OCI-LY7 (cell line): ENCODE measurements at regions not wholly inside any gene's neighbourhood (a gene's known extent, or its start where the extent isn't known, plus 50 kb on each side); places are given as distances from the start of the nearest gene placed in this dataset.

Source experiments
- BruUV-seq: library from RNA; stranded (reverse); fragments of 400-500 nt; replicated peaks from 2 replicates; lab custom pipeline; 2021; lab: Mats Ljungman, UMichigan
- CTCF ChIA-PET: fragments of 300-600 bp; sonication (Branson Sonifier 250); formaldehyde crosslinking; loops from one replicate; lab custom pipeline; 2022; ENCODE audit warnings: antibody characterized with exemption; ENCODE audit not compliant: unreplicated experiment; lab: Charles Lee
- POLR2A ChIA-PET: fragments of 300-600 bp; sonication (Branson Sonifier 250); formaldehyde crosslinking; loops from one replicate; lab custom pipeline; 2022; ENCODE audit warnings: antibody characterized with exemption; lab: Charles Lee
- DNase-seq: peaks from one replicate; pipeline ENCODE4 v3.0.0-alpha.2; 2015; ENCODE audit warnings: low spot score
- H2AFZ ChIP-seq: fragments of 200-600 bp; sonication (generic), shearing (Covaris generic); 2 replicates; pipeline ENCODE4 v1.6.1; 2014; ENCODE audit warnings: mild to moderate bottlenecking, antibody characterized with exemption, low read length, moderate library complexity
- H3K27ac ChIP-seq: fragments of 200-600 bp; sonication (generic); 2 replicates; pipeline ENCODE4 v1.5.1; 2014; ENCODE audit warnings: mixed run types, low read depth, mild to moderate bottlenecking, moderate library complexity, low read length, inconsistent platforms; ENCODE audit not compliant: poor library complexity, severe bottlenecking
- H3K36me3 ChIP-seq: fragments of 200-600 bp; sonication (generic); 2 replicates; pipeline ENCODE4 v1.6.1; 2014; ENCODE audit warnings: mild to moderate bottlenecking, antibody characterized with exemption, low read length, moderate library complexity, mixed read lengths; ENCODE audit not compliant: insufficient read depth
- H3K4me1 ChIP-seq: fragments of 200-600 bp; sonication (generic); 2 replicates; pipeline ENCODE4 v1.5.1; 2014; ENCODE audit warnings: mild to moderate bottlenecking, low read length; ENCODE audit not compliant: insufficient read depth, poor library complexity, severe bottlenecking
- H3K4me2 ChIP-seq: fragments of 200-600 bp; sonication (generic); 2 replicates; pipeline ENCODE4 v1.6.1; 2014; ENCODE audit warnings: mild to moderate bottlenecking, low read length
- H3K4me3 ChIP-seq: fragments of 200-600 bp; sonication (generic); 2 replicates; pipeline ENCODE4 v1.5.1; 2014; ENCODE audit warnings: mild to moderate bottlenecking, low read depth, low read length; ENCODE audit not compliant: poor library complexity, severe bottlenecking
- H3K79me2 ChIP-seq: fragments of 200-600 bp; sonication (generic); 2 replicates; pipeline ENCODE4 v1.6.1; 2016; ENCODE audit warnings: low read depth, mild to moderate bottlenecking, low read length, moderate library complexity, mixed read lengths; ENCODE audit not compliant: insufficient read depth
- H3K9me2 ChIP-seq: fragments of 200-600 bp; sonication (generic); 2 replicates; pipeline ENCODE4 v1.6.1; 2016; ENCODE audit warnings: mild to moderate bottlenecking, low read length, mixed read lengths; ENCODE audit not compliant: insufficient read depth
- H3K9me3 ChIP-seq: fragments of 200-600 bp; sonication (generic); 2 replicates; pipeline ENCODE4 v1.6.1; 2014; ENCODE audit warnings: mild to moderate bottlenecking, mixed run types, low read length, mixed read lengths
- H4K20me1 ChIP-seq: fragments of 200-600 bp; sonication (generic); 2 replicates; pipeline ENCODE4 v1.6.1; 2014; ENCODE audit warnings: mild to moderate bottlenecking, antibody characterized with exemption, low read length, moderate library complexity, mixed read lengths; ENCODE audit not compliant: insufficient read depth
- CTCF ChIP-seq: fragments of 200-600 bp; sonication (generic); conservative IDR thresholded peaks from 2 replicates; pipeline ENCODE4 v1.5.1; 2014; ENCODE audit warnings: mild to moderate bottlenecking, antibody characterized with exemption, low read length, moderate library complexity, mixed read lengths
- EZH2phosphoT487 ChIP-seq: fragments of 200-600 bp; sonication (generic); IDR thresholded peaks from 2 replicates; pipeline ENCODE4 v1.6.1; 2018; ENCODE audit warnings: low read depth, borderline replicate concordance, mild to moderate bottlenecking, mixed run types, antibody characterized with exemption, low read length, moderate library complexity, mixed read lengths
- intact Hi-C: fragments of 100-400 bp; cut with micrococcal nuclease; formaldehyde crosslinking; loops from one replicate; pipeline ENCODE4 v1.10.0; 2022; ENCODE audit not compliant: unreplicated experiment

GRCh38 chr1:22340873-22341272, 110.8 kb upstream of the ZBTB40 start:
- Histone ChIP-seq H4K20me1 (no peaks in the 10 kb centered on the region), H3K36me3 (no peaks in the 10 kb centered on the region), H3K27ac (no peak overlapping the region), H2AFZ (no peak overlapping the region), H3K9me3 (no peaks in the 10 kb centered on the region), H3K4me2 (no peak overlapping the region), H3K79me2 (no peaks in the 10 kb centered on the region), H3K4me1 (no peaks in the 10 kb centered on the region), H3K9me2 (no peaks in the 10 kb centered on the region), H3K4me3 (no peak overlapping the region)
- DNase-seq: no peak
- POLR2A ChIA-PET: no interaction called here
- no peak for TF ChIP-seq EZH2phosphoT487
- TF ChIP-seq CTCF: no peak
- CTCF ChIA-PET: no interaction called here
- BruUV-seq: no TSS peak
- intact Hi-C loops: no loop called here

- no peaks in the 10 kb centered on the region for H3K9me2 ChIP-seq
- H3K4me2 ChIP-seq: no peak overlapping the region
- H4K20me1 ChIP-seq: no peaks in the 10 kb centered on the region
- H3K4me3 ChIP-seq: no peak overlapping the region
- no peaks in the 10 kb centered on the region for H3K9me3 ChIP-seq
- intact Hi-C loops: no loop called here
- no peaks in the 10 kb centered on the region for H3K4me1 ChIP-seq
- DNase-seq: no peak
- H3K27ac ChIP-seq: no peak overlapping the region
- H2AFZ ChIP-seq: no peak overlapping the region
- POLR2A ChIA-PET: no interaction called here
- BruUV-seq: no TSS peak
- no peaks in the 10 kb centered on the region for H3K36me3 ChIP-seq
- CTCF ChIA-PET: no interaction called here
- TF ChIP-seq EZH2phosphoT487: no peak
- no peak for TF ChIP-seq CTCF
- H3K79me2 ChIP-seq: no peaks in the 10 kb centered on the region
Observed at GRCh38 chr1:22341791-22342605, 109.7 kb upstream of the ZBTB40 start.

GRCh38 chr1:22342734-22343191, 108.9 kb upstream of the ZBTB40 start:
- TF ChIP-seq CTCF: no peak
- no peak for TF ChIP-seq EZH2phosphoT487
- ChIA-PET CTCF (no interaction called here), POLR2A (no interaction called here)
- H2AFZ ChIP-seq: no peak overlapping the region
- H3K4me2 ChIP-seq: no peak overlapping the region
- no peak overlapping the region for H3K27ac ChIP-seq
- no peaks in the 10 kb centered on the region for H3K79me2 ChIP-seq
- intact Hi-C loops: no loop called here
- no peaks in the 10 kb centered on the region for H3K36me3 ChIP-seq
- no peak for DNase-seq
- H3K9me2 ChIP-seq: no peaks in the 10 kb centered on the region
- no peaks in the 10 kb centered on the region for H4K20me1 ChIP-seq
- no peaks in the 10 kb centered on the region for H3K9me3 ChIP-seq
- BruUV-seq: no TSS peak
- H3K4me1 ChIP-seq: no peaks in the 10 kb centered on the region
- no peak overlapping the region for H3K4me3 ChIP-seq
